H1 (cell line): ENCODE measurements at regions not wholly inside any gene's neighbourhood (a gene's known extent, or its start where the extent isn't known, plus 50 kb on each side); places are given as distances from the start of the nearest gene placed in this dataset.

ENCODE experiments used
- CTCF ChIA-PET: fragments of 300-600 bp; sonication (Branson Sonifier 250); formaldehyde crosslinking; loops from one replicate; lab custom pipeline; 2021; ENCODE audit not compliant: partially characterized antibody; lab: Charles Lee
- POLR2A ChIA-PET: fragments of 300-600 bp; sonication (Branson Sonifier 250); formaldehyde crosslinking; loops from one replicate; lab custom pipeline; 2021; ENCODE audit warnings: inconsistent platforms; ENCODE audit not compliant: partially characterized antibody; lab: Charles Lee
- DNase-seq, 2 experiments: peaks; one replicate each; pipeline versions ENCODE4 v3.0.0 to v3.0.0-alpha.2; 2010 to 2022; ENCODE audit warnings: low spot score in 2 of 2, low read depth in 1 of 2, mixed read lengths in 1 of 2
- FAIRE-seq: peaks from 2 replicates; lab custom pipeline; 2011; peaks lifted over from hg19 to GRCh38; lab: Jason Lieb, UNC
- H2AFZ ChIP-seq: 2 replicates; pipeline ENCODE4 v1.8.1; 2012; ENCODE audit warnings: low read length, inconsistent platforms
- H2AK5ac ChIP-seq: 2 replicates; pipeline ENCODE4 v1.6.1; 2013; ENCODE audit warnings: low read depth, low read length
- H2BK120ac ChIP-seq: replicated peaks from 2 replicates; pipeline ENCODE3; 2013; ENCODE audit warnings: low read depth, low read length, inconsistent platforms
- H2BK12ac ChIP-seq: 2 replicates; pipeline ENCODE4 v1.6.1; 2013; ENCODE audit warnings: low read depth, low read length
- H2BK15ac ChIP-seq: 2 replicates; pipeline ENCODE4 v1.6.1; 2013; ENCODE audit warnings: low read length
- H2BK20ac ChIP-seq: 2 replicates; pipeline ENCODE4 v1.6.1; 2013; ENCODE audit warnings: low read length
- H2BK5ac ChIP-seq: 2 replicates; pipeline ENCODE4 v1.6.1; 2013; ENCODE audit warnings: low read depth, low read length
- H3K14ac ChIP-seq: 2 replicates; pipeline ENCODE4 v1.6.1; 2013; ENCODE audit warnings: inconsistent platforms; ENCODE audit not compliant: insufficient read length
- H3K18ac ChIP-seq: 2 replicates; pipeline ENCODE4 v1.6.1; 2013; ENCODE audit warnings: low read length; ENCODE audit errors: extremely low read depth
- H3K23ac ChIP-seq: 2 replicates; pipeline ENCODE4 v1.6.1; 2013; ENCODE audit warnings: inconsistent platforms; ENCODE audit not compliant: insufficient read length
- H3K23me2 ChIP-seq: 2 replicates; pipeline ENCODE4 v1.6.1; 2013; ENCODE audit warnings: low read depth, low read length
- H3K27ac ChIP-seq: 2 replicates; pipeline ENCODE4 v1.6.1; 2011; ENCODE audit warnings: low read depth, low read length, inconsistent platforms
- H3K27me3 ChIP-seq, 4 experiments: replicated peaks in 1 of 4; 1 replicate in 1 of 4; 2 replicates in 3 of 4; pipeline versions ENCODE4 v1.6.1 to v1.8.1; 2011 to 2013; ENCODE audit warnings: low read length in 3 of 4, mild to moderate bottlenecking in 3 of 4, inconsistent platforms in 2 of 4, mixed read lengths in 2 of 4, moderate library complexity in 1 of 4; ENCODE audit not compliant: control insufficient read depth in 3 of 4, insufficient read depth in 3 of 4; ENCODE audit errors: extremely low read depth in 1 of 4
- H3K36me3 ChIP-seq, 4 experiments: 2 replicates each; pipeline versions ENCODE4 v1.6.1 to v1.8.1; 2011 to 2013; ENCODE audit warnings: mild to moderate bottlenecking in 4 of 4, low read length in 3 of 4, moderate library complexity in 2 of 4, control low read depth in 1 of 4, inconsistent platforms in 1 of 4; ENCODE audit not compliant: insufficient read depth in 4 of 4, control insufficient read depth in 2 of 4
- H3K4ac ChIP-seq: replicated peaks from 2 replicates; pipeline ENCODE3; 2013; ENCODE audit warnings: low read length, low read depth, mixed read lengths, inconsistent platforms; ENCODE audit not compliant: insufficient read length
- H3K4me1 ChIP-seq, 4 experiments: replicated peaks in 1 of 4; 1 replicate in 1 of 4; 2 replicates in 3 of 4; pipeline versions ENCODE4 v1.6.1 to v1.8.1; 2011 to 2013; ENCODE audit warnings: low read length in 3 of 4, inconsistent platforms in 2 of 4, mixed read lengths in 1 of 4; ENCODE audit not compliant: insufficient read depth in 4 of 4, control insufficient read depth in 3 of 4
- H3K4me2 ChIP-seq, 2 experiments: 2 replicates each; pipeline versions ENCODE4 v1.6.1 to v1.8.1; 2011 to 2013; ENCODE audit warnings: low read depth in 2 of 2, low read length in 2 of 2, control low read depth in 1 of 2, inconsistent platforms in 1 of 2, mild to moderate bottlenecking in 1 of 2; ENCODE audit not compliant: insufficient read depth in 1 of 2
- H3K4me3 ChIP-seq, 4 experiments: fragments of 200-600, 300-600 bp in 1 of 4; sonication (generic), shearing (Covaris generic), sonication (Bioruptor Twin) in 1 of 4; 2 replicates each; pipeline versions ENCODE4 v1.5.1 to v1.8.1; 2011 to 2016; ENCODE audit warnings: low read length in 4 of 4, low read depth in 3 of 4, control low read depth in 2 of 4, inconsistent platforms in 2 of 4, mild to moderate bottlenecking in 2 of 4, mixed read lengths in 1 of 4, moderate library complexity in 1 of 4; ENCODE audit not compliant: insufficient read depth in 2 of 4; ENCODE audit errors: extremely low read depth in 1 of 4
- H3K56ac ChIP-seq: replicated peaks from 2 replicates; pipeline ENCODE3; 2013; ENCODE audit warnings: low read depth, mild to moderate bottlenecking, mixed read lengths, low read length, inconsistent platforms; ENCODE audit not compliant: insufficient read length
- H3K79me1 ChIP-seq: 2 replicates; pipeline ENCODE4 v1.6.1; 2013; ENCODE audit warnings: low read depth, low read length, control low read depth
- H3K79me2 ChIP-seq, 2 experiments: 2 replicates each; pipeline versions ENCODE4 v1.6.1 to v1.8.1; 2012 to 2013; ENCODE audit warnings: low read length in 2 of 2, mild to moderate bottlenecking in 2 of 2, inconsistent platforms in 1 of 2; ENCODE audit not compliant: insufficient read depth in 2 of 2, control insufficient read depth in 1 of 2
- H3K9ac ChIP-seq, 4 experiments: replicated peaks in 1 of 4; 1 replicate in 1 of 4; 2 replicates in 3 of 4; pipeline versions ENCODE4 v1.6.1 to v1.8.1; 2011 to 2013; ENCODE audit warnings: low read depth in 3 of 4, low read length in 3 of 4, control low read depth in 2 of 4, mild to moderate bottlenecking in 2 of 4, moderate library complexity in 2 of 4, inconsistent platforms in 1 of 4; ENCODE audit errors: extremely low read depth in 1 of 4
- H3K9me3 ChIP-seq, 2 experiments: 2 replicates each; pipeline versions ENCODE4 v1.6.1 to v1.8.1; 2012 to 2013; ENCODE audit warnings: mild to moderate bottlenecking in 2 of 2, moderate library complexity in 2 of 2, control low read depth in 1 of 2, inconsistent platforms in 1 of 2, low read depth in 1 of 2, low read length in 1 of 2, mixed read lengths in 1 of 2; ENCODE audit not compliant: insufficient read depth in 2 of 2
- H4K20me1 ChIP-seq, 2 experiments: replicated peaks in 1 of 2; 2 replicates each; pipeline versions ENCODE3 to v1.8.1; 2011 to 2013; ENCODE audit warnings: inconsistent platforms in 2 of 2, low read length in 2 of 2, mild to moderate bottlenecking in 1 of 2; ENCODE audit not compliant: insufficient read depth in 2 of 2, control insufficient read depth in 1 of 2
- H4K5ac ChIP-seq: 2 replicates; pipeline ENCODE4 v1.6.1; 2013; ENCODE audit warnings: low read length, low read depth, mixed read lengths, inconsistent platforms; ENCODE audit not compliant: insufficient read length
- H4K8ac ChIP-seq: 2 replicates; pipeline ENCODE4 v1.8.0; 2013; ENCODE audit warnings: mild to moderate bottlenecking, moderate library complexity, low read length, inconsistent platforms; ENCODE audit not compliant: insufficient read depth; ENCODE audit errors: extremely low read depth
- H4K91ac ChIP-seq: replicated peaks from 2 replicates; pipeline ENCODE3; 2013; ENCODE audit warnings: low read length, mixed read lengths, inconsistent platforms; ENCODE audit not compliant: insufficient read length
- BCL11A ChIP-seq, 2 experiments: IDR thresholded peaks; one replicate each; pipeline ENCODE4 v1.6.1; 2011; ENCODE audit warnings: low read depth in 2 of 2, low read length in 2 of 2, mild to moderate bottlenecking in 2 of 2
- CBX5 ChIP-seq: fragments of 300-800, 300-1000 bp; sonication (generic); IDR thresholded peaks from 2 replicates; pipeline ENCODE4 v1.7.1; 2016; ENCODE audit warnings: antibody characterized with exemption, low read length, low read depth
- CHD1 ChIP-seq: IDR thresholded peaks from 2 replicates; pipeline ENCODE4 v1.6.1; 2012; ENCODE audit warnings: low read depth, low read length, improper control_type of control experiment
- CTBP2 ChIP-seq: IDR thresholded peaks from 2 replicates; pipeline ENCODE4 v1.7.0; 2011; ENCODE audit warnings: borderline replicate concordance, mild to moderate bottlenecking, moderate library complexity, mixed read lengths, low read length; ENCODE audit not compliant: insufficient read depth, insufficient read length
- GTF2F1 ChIP-seq: IDR thresholded peaks from 2 replicates; pipeline ENCODE4 v1.6.1; 2012; ENCODE audit warnings: low read depth, low read length, improper control_type of control experiment, borderline replicate concordance
- KDM4A ChIP-seq: IDR thresholded peaks from one replicate; pipeline ENCODE4 v1.7.1; 2012; ENCODE audit warnings: low read depth, mild to moderate bottlenecking, moderate library complexity, low read length, inconsistent platforms; ENCODE audit not compliant: severe bottlenecking
- PHF8 ChIP-seq: fragments of 200-600 bp; sonication (generic); conservative IDR thresholded peaks from 2 replicates; pipeline ENCODE4 v1.7.1; 2012; ENCODE audit warnings: low read depth, mild to moderate bottlenecking, inconsistent platforms, low read length, moderate library complexity
- POLR2AphosphoS5 ChIP-seq: IDR thresholded peaks from 2 replicates; pipeline ENCODE4 v1.6.1; 2011; ENCODE audit warnings: low read depth, low read length
- RNF2 ChIP-seq: fragments of 200-900, 300-1000 bp; sonication (generic); IDR thresholded peaks from 2 replicates; pipeline ENCODE4 v1.7.1; 2016; ENCODE audit warnings: borderline replicate concordance, low read depth, mild to moderate bottlenecking, antibody characterized with exemption, low read length; ENCODE audit not compliant: poor library complexity, severe bottlenecking; ENCODE audit errors: missing control alignments
- SP1 ChIP-seq: IDR thresholded peaks from 2 replicates; pipeline ENCODE4 v1.6.1; 2011; ENCODE audit warnings: low read depth, low read length
- SP2 ChIP-seq: IDR thresholded peaks from 2 replicates; pipeline ENCODE4 v1.6.1; 2012; ENCODE audit warnings: mild to moderate bottlenecking, low read length, inconsistent platforms
- SRF ChIP-seq: IDR thresholded peaks from 2 replicates; pipeline ENCODE4 v1.6.1; 2011; ENCODE audit warnings: mild to moderate bottlenecking, low read depth, low read length, moderate library complexity
- ZNF274 ChIP-seq: IDR thresholded peaks from 2 replicates; pipeline ENCODE4 v1.7.0; 2012; ENCODE audit warnings: low read length, borderline replicate concordance; ENCODE audit errors: extremely low read depth
- WGBS, 2 experiments: shearing (Covaris generic) in 1 of 2; methylation state at CpG; one replicate each; pipeline versions ENCODE4 v1.1.6 to v1.1.7; 2013 to 2015; ENCODE audit warnings: low lambda C conversion rate in 2 of 2, mixed read lengths in 2 of 2, inconsistent platforms in 1 of 2, low coverage in 1 of 2, missing lambda C conversion rate in 1 of 2; ENCODE audit not compliant: insufficient replicate concordance in 2 of 2, insufficient coverage in 1 of 2, insufficient read length in 1 of 2; ENCODE audit errors: extremely low coverage in 1 of 2, missing lambda C conversion rate in 1 of 2; 5-methylcytosine and 5-hydroxymethylcytosine counted together
- TF ChIP-seq, protein P1 (sequence below): IDR thresholded peaks from 2 replicates; pipeline ENCODE4 v1.6.1; 2012; ENCODE audit warnings: inconsistent platforms

DNA sequence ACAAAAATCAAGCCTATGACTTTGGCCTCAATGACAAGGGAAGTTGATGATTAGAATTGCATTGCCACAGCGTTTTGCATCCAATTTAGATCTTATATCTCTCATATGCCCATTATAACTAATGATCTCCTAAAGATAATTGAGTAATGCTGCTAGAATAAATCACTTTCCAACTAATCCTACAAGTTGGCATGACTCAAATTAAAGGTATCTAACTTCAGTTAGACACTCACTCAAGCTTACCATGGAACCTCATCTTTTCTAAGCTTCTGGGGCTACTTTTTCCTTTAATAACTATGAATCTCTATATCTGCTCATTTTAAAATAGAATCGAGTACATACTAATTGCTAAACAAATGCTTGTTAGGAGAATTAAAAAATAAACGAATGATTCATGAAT is 427.8 kb downstream of the BTG1 start:
- Histone ChIP-seq H4K5ac (no peak overlapping the region), H2BK120ac (no peak overlapping the region), H3K9me3 (no peaks in the 10 kb centered on the region), H4K91ac (no peak overlapping the region), H2BK20ac (no peak overlapping the region), H2AFZ (no peak overlapping the region), H3K18ac (no peak overlapping the region), H3K4me2 (no peak overlapping the region), H3K27ac (no peak overlapping the region), H4K20me1 (no peaks in the 10 kb centered on the region), H3K4me1 (no peaks in the 10 kb centered on the region), H3K9ac (no peak overlapping the region), H2BK12ac (no peak overlapping the region), H3K14ac (no peak overlapping the region), H3K36me3 (no peaks in the 10 kb centered on the region), H4K8ac (no peak overlapping the region), H2BK15ac (no peak overlapping the region), H3K4me3 (no peak overlapping the region), H3K23me2 (no peaks in the 10 kb centered on the region; the same call in 1 of the 2 replicates), H3K79me1 (no peaks in the 10 kb centered on the region), H3K4ac (no peak overlapping the region), H3K79me2 (no peaks in the 10 kb centered on the region), H3K56ac (no peak overlapping the region), H3K27me3 (no peaks in the 10 kb centered on the region), H2BK5ac (no peak overlapping the region), H2AK5ac (no peak overlapping the region), H3K23ac (no peak overlapping the region)
- CTCF ChIA-PET: no interaction called here
- POLR2A ChIA-PET: no interaction called here
- FAIRE-seq (no peak), DNase-seq (no peak)
- 87% methylated on average over 3 of the region's 3 CpGs; no CpG with 5 or more reads in 1 of the 2 experiments for WGBS, 2 experiments
- TF ChIP-seq BCL11A (IDR thresholded peaks at IDR 0.05; ENCODE audit: low read depth in 2 of 2, low read length in 2 of 2): no peak
- TF ChIP-seq CHD1: no peak
- TF ChIP-seq, protein P1, sequence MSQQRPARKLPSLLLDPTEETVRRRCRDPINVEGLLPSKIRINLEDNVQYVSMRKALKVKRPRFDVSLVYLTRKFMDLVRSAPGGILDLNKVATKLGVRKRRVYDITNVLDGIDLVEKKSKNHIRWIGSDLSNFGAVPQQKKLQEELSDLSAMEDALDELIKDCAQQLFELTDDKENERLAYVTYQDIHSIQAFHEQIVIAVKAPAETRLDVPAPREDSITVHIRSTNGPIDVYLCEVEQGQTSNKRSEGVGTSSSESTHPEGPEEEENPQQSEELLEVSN: no peak
- no peak for TF ChIP-seq KDM4A
- TF ChIP-seq GTF2F1: no peak
- no peak for TF ChIP-seq CTBP2
- TF ChIP-seq SRF: no peak
- no peak for TF ChIP-seq RNF2
- no peak for TF ChIP-seq SP2
- no peak for TF ChIP-seq SP1
- no peak for TF ChIP-seq PHF8
- TF ChIP-seq CBX5: no peak
- no peak for TF ChIP-seq ZNF274
- no peak for TF ChIP-seq POLR2AphosphoS5
